T-helper 1 cell treated with Interleukin-12 subunit alpha and Interleukin-12 subunit beta and Interleukin-4 antibody, amounts not matched to agents 30 ng/mL and 1 ng/mL, for 36 hours (primary cell): ENCODE measurements at regions not wholly inside any gene's neighbourhood (a gene's known extent, or its start where the extent isn't known, plus 50 kb on each side); places are given as distances from the start of the nearest gene placed in this dataset.

Experiments used
- intact Hi-C: fragments of 100-400 bp; cut with micrococcal nuclease; formaldehyde crosslinking; loops from one replicate; pipeline ENCODE4 v1.15.1; 2024

- intact Hi-C loops: no loop called here
Measured at GRCh38 chr4:160193787-160194186, 1090.9 kb downstream of the RAPGEF2 start.

GRCh38 chr4:160194716-160195115 lies 1091.8 kb downstream of the RAPGEF2 start:
- intact Hi-C loops: no loop called here

GRCh38 chr4:160202802-160203201 lies 1099.9 kb downstream of the RAPGEF2 start:
- intact Hi-C loops: no loop called here

GRCh38 chr4:160212078-160212477 lies 1109.2 kb downstream of the RAPGEF2 start:
- intact Hi-C loops: no loop called here

- intact Hi-C loops: no loop called here
Measured at GRCh38 chr4:160213366-160213765, 1110.5 kb downstream of the RAPGEF2 start.

GRCh38 chr4:160217352-160217751 lies 1114.5 kb downstream of the RAPGEF2 start:
- intact Hi-C loops: no loop called here

GRCh38 chr4:160224049-160224448 lies 1121.2 kb downstream of the RAPGEF2 start:
- intact Hi-C loops: no loop called here

GRCh38 chr4:160233141-160233540 lies 1130.3 kb downstream of the RAPGEF2 start:
- intact Hi-C loops: no loop called here

- intact Hi-C loops: no loop called here
Measured at GRCh38 chr4:160235285-160235684, 1132.4 kb downstream of the RAPGEF2 start.

GRCh38 chr4:160235771-160236170 lies 1132.9 kb downstream of the RAPGEF2 start:
- intact Hi-C loops: no loop called here

- intact Hi-C loops: no loop called here
Measured at GRCh38 chr4:160238790-160239189, 1135.9 kb downstream of the RAPGEF2 start.

- intact Hi-C loops: no loop called here
Measured at GRCh38 chr4:160247091-160247656, 1144.3 kb downstream of the RAPGEF2 start.

- intact Hi-C loops: no loop called here
Measured at GRCh38 chr4:160251522-160252170, 1148.8 kb downstream of the RAPGEF2 start.

GRCh38 chr4:160257318-160257717 lies 1154.4 kb downstream of the RAPGEF2 start:
- intact Hi-C loops: no loop called here

- intact Hi-C loops: no loop called here
Measured at GRCh38 chr4:160265014-160265413, 1162.1 kb downstream of the RAPGEF2 start.

GRCh38 chr4:160265836-160266235 lies 1163.0 kb downstream of the RAPGEF2 start:
- intact Hi-C loops: no loop called here

- intact Hi-C loops: no loop called here
Measured at GRCh38 chr4:160276785-160277325, 1174.0 kb downstream of the RAPGEF2 start.

- intact Hi-C loops: no loop called here
Measured at GRCh38 chr4:160283081-160283480, 1180.2 kb downstream of the RAPGEF2 start.

- intact Hi-C loops: no loop called here
Measured at GRCh38 chr4:160284516-160284915, 1181.6 kb downstream of the RAPGEF2 start.

GRCh38 chr4:160286051-160286450 lies 1183.2 kb downstream of the RAPGEF2 start:
- intact Hi-C loops: no loop called here

GRCh38 chr4:160296476-160296875 lies 1193.6 kb downstream of the RAPGEF2 start:
- intact Hi-C loops: no loop called here

- intact Hi-C loops: no loop called here
Measured at GRCh38 chr4:160299177-160299576, 1196.3 kb downstream of the RAPGEF2 start.

- intact Hi-C loops: no loop called here
Measured at GRCh38 chr4:160299608-160300007, 1196.7 kb downstream of the RAPGEF2 start.
